Suprapubic skin (tissue), 4 donors: ENCODE measurements at regions not wholly inside any gene's neighbourhood (a gene's known extent, or its start where the extent isn't known, plus 50 kb on each side); places are given as distances from the start of the nearest gene placed in this dataset.

ENCODE experiments used
- EP300 ChIP-seq: sonication (generic); formaldehyde crosslinking; IDR thresholded peaks from one replicate; pipeline ENCODE4 v1.6.1; 2017; ENCODE audit warnings: antibody characterized with exemption
- POLR2AphosphoS5 ChIP-seq, 3 donors: sonication (generic); formaldehyde crosslinking; IDR thresholded peaks; one replicate each; pipeline ENCODE4 v1.6.1; 2017; ENCODE audit warnings: antibody characterized with exemption in 3 of 3
- TF ChIP-seq, protein P1 (sequence below), 2 donors: fragments of 200-600 bp in 1 of 2; fragments of 450-650 bp in 1 of 2; sonication (generic) in 1 of 2; IDR thresholded peaks; one replicate each; pipeline ENCODE4 v1.5.1; 2016 to 2019; ENCODE audit warnings: antibody characterized with exemption in 2 of 2, mild to moderate bottlenecking in 1 of 2, moderate library complexity in 1 of 2

DNA sequence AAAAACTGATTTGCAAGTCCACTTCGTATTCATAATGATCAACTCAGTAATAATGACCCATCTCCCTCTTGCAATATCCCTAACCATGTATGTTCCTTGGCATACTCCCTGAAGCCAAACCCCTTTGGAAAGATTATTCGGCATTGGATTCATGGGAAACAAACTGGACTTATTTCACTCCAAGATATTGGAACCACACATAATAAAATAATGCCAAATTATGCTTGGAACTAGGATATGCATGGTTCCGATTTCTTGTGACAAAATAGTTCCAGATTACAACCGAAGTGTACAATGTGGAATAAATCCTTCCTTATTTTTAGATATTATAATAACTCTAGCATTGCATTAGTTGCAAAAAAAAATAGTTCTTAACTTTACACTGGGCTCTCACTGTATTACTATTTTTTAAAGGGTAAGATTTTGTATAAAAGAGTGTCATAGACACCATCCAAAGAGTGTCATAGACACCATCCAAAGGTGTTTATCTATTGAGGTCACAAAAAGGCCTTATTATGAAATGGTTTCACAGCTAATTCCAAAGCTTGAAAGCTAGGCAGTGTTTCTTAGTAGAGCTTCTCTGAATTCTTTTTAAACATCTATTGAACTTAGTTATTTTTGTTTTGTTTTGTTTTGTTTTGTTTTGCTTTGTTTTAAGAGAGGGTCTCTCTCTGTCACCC, 410.9 kb upstream of the JARID2 start:
- TF ChIP-seq, protein P1, sequence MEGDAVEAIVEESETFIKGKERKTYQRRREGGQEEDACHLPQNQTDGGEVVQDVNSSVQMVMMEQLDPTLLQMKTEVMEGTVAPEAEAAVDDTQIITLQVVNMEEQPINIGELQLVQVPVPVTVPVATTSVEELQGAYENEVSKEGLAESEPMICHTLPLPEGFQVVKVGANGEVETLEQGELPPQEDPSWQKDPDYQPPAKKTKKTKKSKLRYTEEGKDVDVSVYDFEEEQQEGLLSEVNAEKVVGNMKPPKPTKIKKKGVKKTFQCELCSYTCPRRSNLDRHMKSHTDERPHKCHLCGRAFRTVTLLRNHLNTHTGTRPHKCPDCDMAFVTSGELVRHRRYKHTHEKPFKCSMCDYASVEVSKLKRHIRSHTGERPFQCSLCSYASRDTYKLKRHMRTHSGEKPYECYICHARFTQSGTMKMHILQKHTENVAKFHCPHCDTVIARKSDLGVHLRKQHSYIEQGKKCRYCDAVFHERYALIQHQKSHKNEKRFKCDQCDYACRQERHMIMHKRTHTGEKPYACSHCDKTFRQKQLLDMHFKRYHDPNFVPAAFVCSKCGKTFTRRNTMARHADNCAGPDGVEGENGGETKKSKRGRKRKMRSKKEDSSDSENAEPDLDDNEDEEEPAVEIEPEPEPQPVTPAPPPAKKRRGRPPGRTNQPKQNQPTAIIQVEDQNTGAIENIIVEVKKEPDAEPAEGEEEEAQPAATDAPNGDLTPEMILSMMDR (IDR thresholded peaks at IDR 0.05) = no peak
- TF ChIP-seq POLR2AphosphoS5 (IDR thresholded peaks at IDR 0.05) (no peak), EP300 (no peak)
